ENCODE measurements at regions not wholly inside any gene's neighbourhood (a gene's known extent, or its start where the extent isn't known, plus 50 kb on each side); places are given as distances from the start of the nearest gene placed in this dataset.

DNA sequence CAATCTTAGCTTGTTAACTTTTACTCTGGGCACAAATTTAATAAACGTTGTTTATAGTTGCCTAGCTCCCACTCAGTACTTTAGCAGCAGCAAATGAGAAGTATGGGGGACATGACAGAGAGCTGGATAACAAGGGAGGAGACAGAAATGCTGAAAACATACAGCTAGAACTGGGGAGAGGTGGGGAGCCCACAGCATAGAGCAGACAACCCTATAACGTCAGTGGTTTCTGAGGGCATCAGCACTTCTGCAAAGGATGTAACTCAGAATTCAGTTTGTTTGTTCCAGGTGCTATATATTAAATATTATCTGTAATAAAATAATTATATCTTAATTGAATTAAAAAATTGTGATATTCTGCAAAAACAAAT, 1098.7 kb upstream of the FANCL start:
- TF ChIP-seq SUZ12 (IDR thresholded peaks at IDR 0.05) (no peak), ARNT (IDR thresholded peaks at IDR 0.05) (no peak), ELF4 (IDR thresholded peaks at IDR 0.05) (no peak), CTBP1 (IDR thresholded peaks at IDR 0.05; ENCODE audit: borderline replicate concordance) (no peak)
- TF ChIP-seq, protein P1, sequence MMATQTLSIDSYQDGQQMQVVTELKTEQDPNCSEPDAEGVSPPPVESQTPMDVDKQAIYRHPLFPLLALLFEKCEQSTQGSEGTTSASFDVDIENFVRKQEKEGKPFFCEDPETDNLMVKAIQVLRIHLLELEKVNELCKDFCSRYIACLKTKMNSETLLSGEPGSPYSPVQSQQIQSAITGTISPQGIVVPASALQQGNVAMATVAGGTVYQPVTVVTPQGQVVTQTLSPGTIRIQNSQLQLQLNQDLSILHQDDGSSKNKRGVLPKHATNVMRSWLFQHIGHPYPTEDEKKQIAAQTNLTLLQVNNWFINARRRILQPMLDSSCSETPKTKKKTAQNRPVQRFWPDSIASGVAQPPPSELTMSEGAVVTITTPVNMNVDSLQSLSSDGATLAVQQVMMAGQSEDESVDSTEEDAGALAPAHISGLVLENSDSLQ (IDR thresholded peaks at IDR 0.05) = no peak

Measured in HEK293T (cell line).